Muscle layer of duodenum (tissue), 2 donors: ENCODE measurements at regions not wholly inside any gene's neighbourhood (a gene's known extent, or its start where the extent isn't known, plus 50 kb on each side); places are given as distances from the start of the nearest gene placed in this dataset.

Source experiments
- H3K27ac ChIP-seq: one replicate; pipeline ENCODE4 v1.7.0; 2013; ENCODE audit warnings: mild to moderate bottlenecking, low read length
- H3K27me3 ChIP-seq: one replicate; pipeline ENCODE4 v1.7.0; 2013; ENCODE audit warnings: low read depth, mild to moderate bottlenecking, control low read depth, low read length
- H3K36me3 ChIP-seq, 2 donors: one replicate each; pipeline ENCODE4 v1.7.0; 2013; ENCODE audit warnings: low read length in 2 of 2, control low read depth in 1 of 2, mild to moderate bottlenecking in 1 of 2; ENCODE audit not compliant: insufficient read depth in 2 of 2, control insufficient read depth in 1 of 2
- H3K4me1 ChIP-seq, 2 donors: one replicate each; pipeline ENCODE4 v1.7.0; 2013; ENCODE audit warnings: low read length in 2 of 2, mild to moderate bottlenecking in 2 of 2, control low read depth in 1 of 2, moderate library complexity in 1 of 2; ENCODE audit not compliant: insufficient read depth in 2 of 2, control insufficient read depth in 1 of 2
- H3K4me3 ChIP-seq, 2 donors: one replicate each; pipeline ENCODE4 v1.7.0; 2013; ENCODE audit warnings: low read length in 2 of 2, low read depth in 1 of 2, mild to moderate bottlenecking in 1 of 2
- H3K9me3 ChIP-seq, 2 donors: one replicate each; pipeline ENCODE4 v1.7.0; 2013; ENCODE audit warnings: low read length in 2 of 2, control low read depth in 1 of 2, mild to moderate bottlenecking in 1 of 2; ENCODE audit not compliant: control insufficient read depth in 1 of 2
- donor health status: healthy.

- no peaks in the 10 kb centered on the region for H3K27me3 ChIP-seq
- no peaks in the 10 kb centered on the region for H3K4me1 ChIP-seq
- H3K4me3 ChIP-seq = no peak overlapping the region
Observed at GRCh38 chr4:161101881-161102280, 1061.9 kb downstream of the FSTL5 start.

GRCh38 chr4:161097821-161098220 is 1066.0 kb downstream of the FSTL5 start:
- no peaks in the 10 kb centered on the region for H3K4me1 ChIP-seq
- no peaks in the 10 kb centered on the region for H3K27me3 ChIP-seq
- H3K27ac ChIP-seq = no peak overlapping the region
- no peak overlapping the region for H3K4me3 ChIP-seq
- H3K9me3 ChIP-seq = no peaks in the 10 kb centered on the region
- no peaks in the 10 kb centered on the region for H3K36me3 ChIP-seq

More at GRCh38 chr4:161101881-161102280, 1061.9 kb downstream of the FSTL5 start:
- no peak overlapping the region for H3K27ac ChIP-seq
- no peaks in the 10 kb centered on the region for H3K9me3 ChIP-seq
- no peaks in the 10 kb centered on the region for H3K36me3 ChIP-seq

- H3K36me3 ChIP-seq = no peaks in the 10 kb centered on the region
- no peak overlapping the region for H3K4me3 ChIP-seq
- no peaks in the 10 kb centered on the region for H3K4me1 ChIP-seq
Observed at GRCh38 chr4:161061046-161061445, 1102.8 kb downstream of the FSTL5 start.

More at GRCh38 chr4:161061046-161061445, 1102.8 kb downstream of the FSTL5 start:
- Histone ChIP-seq H3K27me3 (no peaks in the 10 kb centered on the region), H3K27ac (no peak overlapping the region), H3K9me3 (no peaks in the 10 kb centered on the region)
